ENCODE measurements at regions not wholly inside any gene's neighbourhood (a gene's known extent, or its start where the extent isn't known, plus 50 kb on each side); places are given as distances from the start of the nearest gene placed in this dataset.

- no peak for DNase-seq (ENCODE audit: low spot score)
- H3K27me3 ChIP-seq = no peaks in the 10 kb centered on the region
- H3K4me1 ChIP-seq = no peaks in the 10 kb centered on the region
- no peaks in the 10 kb centered on the region for H3K36me3 ChIP-seq
- TF ChIP-seq, protein P1, sequence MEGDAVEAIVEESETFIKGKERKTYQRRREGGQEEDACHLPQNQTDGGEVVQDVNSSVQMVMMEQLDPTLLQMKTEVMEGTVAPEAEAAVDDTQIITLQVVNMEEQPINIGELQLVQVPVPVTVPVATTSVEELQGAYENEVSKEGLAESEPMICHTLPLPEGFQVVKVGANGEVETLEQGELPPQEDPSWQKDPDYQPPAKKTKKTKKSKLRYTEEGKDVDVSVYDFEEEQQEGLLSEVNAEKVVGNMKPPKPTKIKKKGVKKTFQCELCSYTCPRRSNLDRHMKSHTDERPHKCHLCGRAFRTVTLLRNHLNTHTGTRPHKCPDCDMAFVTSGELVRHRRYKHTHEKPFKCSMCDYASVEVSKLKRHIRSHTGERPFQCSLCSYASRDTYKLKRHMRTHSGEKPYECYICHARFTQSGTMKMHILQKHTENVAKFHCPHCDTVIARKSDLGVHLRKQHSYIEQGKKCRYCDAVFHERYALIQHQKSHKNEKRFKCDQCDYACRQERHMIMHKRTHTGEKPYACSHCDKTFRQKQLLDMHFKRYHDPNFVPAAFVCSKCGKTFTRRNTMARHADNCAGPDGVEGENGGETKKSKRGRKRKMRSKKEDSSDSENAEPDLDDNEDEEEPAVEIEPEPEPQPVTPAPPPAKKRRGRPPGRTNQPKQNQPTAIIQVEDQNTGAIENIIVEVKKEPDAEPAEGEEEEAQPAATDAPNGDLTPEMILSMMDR (IDR thresholded peaks at IDR 0.05) = no peak
- no peak overlapping the region for H3K27ac ChIP-seq
- H3K4me3 ChIP-seq = no peak overlapping the region
- peaks cover 0 to 1% of the 10 kb centered on the region in 2 donors for H3K9me3 ChIP-seq
Observed at GRCh38 chr1:217181176-217181746, 449.6 kb downstream of the GPATCH2 start.

GRCh38 chr1:217180443-217180842, 450.4 kb downstream of the GPATCH2 start:
- no peaks in the 10 kb centered on the region for H3K36me3 ChIP-seq
- DNase-seq (ENCODE audit: low spot score) = no peak
- H3K27ac ChIP-seq = no peak overlapping the region
- H3K27me3 ChIP-seq = no peaks in the 10 kb centered on the region
- H3K4me1 ChIP-seq = no peaks in the 10 kb centered on the region
- TF ChIP-seq, protein P1 (IDR thresholded peaks at IDR 0.05) = no peak
- H3K9me3 ChIP-seq = no peaks in the 10 kb centered on the region
- no peak overlapping the region for H3K4me3 ChIP-seq

GRCh38 chr1:217164403-217164802, 441.2 kb upstream of the ESRRG start:
- TF ChIP-seq, protein P1 (IDR thresholded peaks at IDR 0.05) = no peak
- no peak overlapping the region for H3K4me3 ChIP-seq
- no peaks in the 10 kb centered on the region for H3K36me3 ChIP-seq
- H3K9me3 ChIP-seq = no peaks in the 10 kb centered on the region
- H3K27me3 ChIP-seq = no peaks in the 10 kb centered on the region
- no peak overlapping the region for H3K27ac ChIP-seq
- H3K4me1 ChIP-seq = no peaks in the 10 kb centered on the region
- no peak for DNase-seq (ENCODE audit: low spot score)

- no peaks in the 10 kb centered on the region for H3K27me3 ChIP-seq
- no peak overlapping the region for H3K4me3 ChIP-seq
- TF ChIP-seq, protein P1 (IDR thresholded peaks at IDR 0.05) = no peak
- H3K36me3 ChIP-seq = no peaks in the 10 kb centered on the region
- no peaks in the 10 kb centered on the region for H3K4me1 ChIP-seq
- H3K27ac ChIP-seq = no peak overlapping the region
- peaks cover 0 to 8% of the 10 kb centered on the region in 2 donors for H3K9me3 ChIP-seq
- no peak for DNase-seq (ENCODE audit: low spot score)
Observed at GRCh38 chr1:217153361-217153760, 430.1 kb upstream of the ESRRG start.

DNA sequence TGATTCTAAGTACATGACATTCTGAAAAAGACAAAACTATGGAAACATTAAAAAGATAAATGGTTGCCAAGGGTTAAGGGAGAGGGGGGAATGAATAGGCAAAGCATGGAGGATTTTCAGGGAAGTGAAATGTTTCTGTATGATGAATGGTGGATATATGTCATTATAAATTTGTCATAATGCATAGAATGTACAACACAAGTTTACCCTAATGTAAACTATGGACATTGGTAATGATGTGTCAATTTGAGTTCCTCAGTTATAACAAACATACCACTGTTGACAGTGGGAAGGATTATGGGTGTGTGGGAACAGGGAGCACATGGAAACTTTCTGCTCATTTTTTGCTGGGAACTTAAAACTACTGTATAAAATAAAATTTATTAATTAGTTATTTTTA, 427.1 kb upstream of the ESRRG start:
- Histone ChIP-seq H3K4me1 (no peaks in the 10 kb centered on the region), H3K27ac (no peak overlapping the region), H3K9me3 (peaks cover 0 to 19% of the 10 kb centered on the region in 2 donors), H3K27me3 (no peaks in the 10 kb centered on the region), H3K4me3 (no peak overlapping the region), H3K36me3 (no peaks in the 10 kb centered on the region)
- TF ChIP-seq, protein P1 (IDR thresholded peaks at IDR 0.05) = no peak
- no peak for DNase-seq (ENCODE audit: low spot score)

DNA sequence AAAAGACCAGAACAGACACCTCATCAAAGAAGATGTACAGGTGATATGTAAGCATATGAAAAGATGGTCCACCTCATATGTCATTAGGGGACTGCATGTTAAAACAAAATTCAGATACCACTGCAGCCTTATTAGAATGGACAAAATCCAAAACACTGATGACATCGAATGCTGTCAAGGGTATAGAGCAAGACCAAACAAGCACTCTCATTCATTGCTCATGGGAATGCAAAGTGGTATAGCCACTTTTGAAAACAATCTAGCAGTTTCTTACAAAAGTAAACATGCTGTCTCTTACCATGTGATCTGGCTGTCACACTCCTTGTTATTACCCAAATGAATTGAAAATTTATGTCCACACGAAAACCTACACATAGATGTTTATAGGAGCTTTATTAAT, 426.6 kb upstream of the ESRRG start:
- Histone ChIP-seq H3K27ac (no peak overlapping the region), H3K4me1 (no peaks in the 10 kb centered on the region), H3K36me3 (no peaks in the 10 kb centered on the region), H3K4me3 (no peak overlapping the region), H3K27me3 (no peaks in the 10 kb centered on the region), H3K9me3 (peaks cover 0 to 20% of the 10 kb centered on the region in 2 donors)
- no peak for DNase-seq (ENCODE audit: low spot score)
- TF ChIP-seq, protein P1 (IDR thresholded peaks at IDR 0.05) = no peak
